Peyer's patch (tissue), 4 donors: ENCODE measurements at regions not wholly inside any gene's neighbourhood (a gene's known extent, or its start where the extent isn't known, plus 50 kb on each side); places are given as distances from the start of the nearest gene placed in this dataset.

Experiments used
- DNase-seq, 3 donors: peaks; one replicate each; pipeline ENCODE4 v3.0.0-alpha.2; 2017 to 2019
- H3K27ac ChIP-seq, 4 donors: fragments of 200-600 bp; sonication (generic); one replicate each; pipeline ENCODE4 v1.5.1; 2016 to 2019
- H3K27me3 ChIP-seq, 2 donors: fragments of 200-600 bp; sonication (generic); one replicate each; pipeline ENCODE4 v1.5.1; 2019
- H3K36me3 ChIP-seq, 3 donors: fragments of 200-600 bp; sonication (generic); one replicate each; pipeline ENCODE4 v1.5.1; 2016 to 2019
- H3K4me1 ChIP-seq, 4 donors: fragments of 200-600 bp; sonication (generic); one replicate each; pipeline ENCODE4 v1.5.1; 2016 to 2019
- H3K4me3 ChIP-seq, 4 donors: fragments of 200-600 bp; sonication (generic); 1 replicate in 3 of 4; 2 replicates in 1 of 4; pipeline ENCODE4 v1.5.1; 2016 to 2019; ENCODE audit warnings: mild to moderate bottlenecking in 1 of 4
- H3K9me3 ChIP-seq, 4 donors: fragments of 200-600 bp; sonication (generic); one replicate each; pipeline ENCODE4 v1.5.1; 2016 to 2019; ENCODE audit warnings: mild to moderate bottlenecking in 1 of 4
- CTCF ChIP-seq, 6 experiments: fragments of 450-650 bp in 4 of 6; fragments of 200-600 bp in 2 of 6; sonication (generic) in 1 of 6; IDR thresholded peaks; one replicate each; pipeline ENCODE4 v1.5.1; 2017 to 2019; ENCODE audit warnings: antibody characterized with exemption in 6 of 6, mild to moderate bottlenecking in 3 of 6, moderate library complexity in 1 of 6
- POLR2A ChIP-seq, 2 donors: fragments of 450-650 bp; IDR thresholded peaks; one replicate each; pipeline ENCODE4 v1.5.1; 2017; ENCODE audit warnings: antibody characterized with exemption in 2 of 2, mild to moderate bottlenecking in 2 of 2, moderate library complexity in 2 of 2

DNA sequence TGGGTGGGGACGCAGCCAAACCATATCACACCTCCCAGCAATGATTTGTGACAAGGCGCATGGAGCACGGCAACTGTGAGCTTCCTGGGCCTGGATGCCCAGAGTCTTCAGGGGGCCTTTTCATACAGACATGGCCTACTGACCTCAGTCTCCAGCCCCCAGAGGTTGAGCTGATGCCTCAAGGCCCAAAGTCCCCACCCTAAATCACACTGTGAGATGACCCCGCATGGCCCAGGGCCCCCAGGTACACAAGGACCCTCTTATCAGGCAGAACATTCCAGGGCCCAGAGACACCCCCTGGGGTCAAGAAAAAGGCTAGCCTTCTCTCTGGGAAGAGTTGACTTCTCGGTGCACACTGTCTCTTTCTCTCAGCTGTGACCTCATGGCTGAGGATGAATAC lies 179.7 kb upstream of the C1orf174 start:
- Histone ChIP-seq H3K9me3 (no peaks in the 10 kb centered on the region), H3K36me3 (no peaks in the 10 kb centered on the region), H3K27ac (no peak overlapping the region), H3K27me3 (no peaks in the 10 kb centered on the region), H3K4me3 (no peak overlapping the region), H3K4me1 (no peaks in the 10 kb centered on the region)
- peak in 2 of 3 donors; percentile 8 to 10 for DNase-seq
- no peak for TF ChIP-seq CTCF (IDR thresholded peaks at IDR 0.05)
- TF ChIP-seq POLR2A (IDR thresholded peaks at IDR 0.05): no peak

DNA sequence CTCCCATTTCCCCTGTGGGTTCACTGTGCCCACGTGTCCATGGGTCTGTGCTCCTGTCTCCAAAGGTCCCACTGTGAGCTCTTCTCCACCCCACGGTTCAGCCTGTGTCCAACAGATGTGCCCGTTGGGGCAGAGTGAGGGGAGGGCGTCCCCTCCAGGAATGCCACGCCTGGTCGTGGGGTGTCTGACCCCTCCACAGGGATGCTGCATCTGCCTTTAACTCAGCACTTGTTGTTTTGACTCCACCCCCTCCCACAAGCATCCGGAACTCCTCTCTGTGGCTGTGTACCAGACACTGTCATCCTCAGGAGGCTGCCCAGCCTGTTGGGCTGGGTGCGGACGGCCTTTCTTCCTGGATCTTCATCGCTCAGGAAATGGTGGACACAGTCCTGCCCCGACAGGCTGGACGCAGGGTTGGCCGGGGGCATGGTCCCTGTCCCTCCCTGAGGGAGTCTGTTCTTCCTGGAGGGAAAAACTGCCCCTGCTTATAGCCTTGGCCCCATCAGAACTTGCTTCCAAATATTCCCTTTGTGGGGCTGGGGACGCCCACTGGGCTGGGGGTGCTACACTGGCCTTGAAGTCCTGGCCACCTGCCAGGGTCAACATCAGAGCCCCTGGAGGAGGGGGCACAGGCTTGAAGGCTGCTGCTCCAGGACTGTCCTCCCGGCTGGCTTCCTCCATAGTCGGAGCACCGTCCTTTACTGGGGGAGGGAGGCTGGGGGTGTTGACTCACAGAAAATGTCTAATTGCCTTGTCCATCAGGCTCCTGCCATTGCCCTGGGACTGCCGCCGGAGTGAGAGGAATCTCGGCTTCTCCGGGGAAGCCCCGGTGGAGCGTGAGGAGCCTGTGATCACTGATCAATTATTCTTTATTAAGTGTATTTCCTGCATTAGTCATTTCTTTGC lies 182.0 kb upstream of the C1orf174 start:
- H3K4me1 ChIP-seq: no peaks in the 10 kb centered on the region
- no peaks in the 10 kb centered on the region for H3K36me3 ChIP-seq
- H3K9me3 ChIP-seq: no peaks in the 10 kb centered on the region
- no peak overlapping the region for H3K27ac ChIP-seq
- no peak overlapping the region for H3K4me3 ChIP-seq
- peak in 2 of 3 donors; percentile 10 to 34 for DNase-seq
- TF ChIP-seq CTCF (IDR thresholded peaks at IDR 0.05) (no peak), POLR2A (IDR thresholded peaks at IDR 0.05) (no peak)
- no peaks in the 10 kb centered on the region for H3K27me3 ChIP-seq

DNA sequence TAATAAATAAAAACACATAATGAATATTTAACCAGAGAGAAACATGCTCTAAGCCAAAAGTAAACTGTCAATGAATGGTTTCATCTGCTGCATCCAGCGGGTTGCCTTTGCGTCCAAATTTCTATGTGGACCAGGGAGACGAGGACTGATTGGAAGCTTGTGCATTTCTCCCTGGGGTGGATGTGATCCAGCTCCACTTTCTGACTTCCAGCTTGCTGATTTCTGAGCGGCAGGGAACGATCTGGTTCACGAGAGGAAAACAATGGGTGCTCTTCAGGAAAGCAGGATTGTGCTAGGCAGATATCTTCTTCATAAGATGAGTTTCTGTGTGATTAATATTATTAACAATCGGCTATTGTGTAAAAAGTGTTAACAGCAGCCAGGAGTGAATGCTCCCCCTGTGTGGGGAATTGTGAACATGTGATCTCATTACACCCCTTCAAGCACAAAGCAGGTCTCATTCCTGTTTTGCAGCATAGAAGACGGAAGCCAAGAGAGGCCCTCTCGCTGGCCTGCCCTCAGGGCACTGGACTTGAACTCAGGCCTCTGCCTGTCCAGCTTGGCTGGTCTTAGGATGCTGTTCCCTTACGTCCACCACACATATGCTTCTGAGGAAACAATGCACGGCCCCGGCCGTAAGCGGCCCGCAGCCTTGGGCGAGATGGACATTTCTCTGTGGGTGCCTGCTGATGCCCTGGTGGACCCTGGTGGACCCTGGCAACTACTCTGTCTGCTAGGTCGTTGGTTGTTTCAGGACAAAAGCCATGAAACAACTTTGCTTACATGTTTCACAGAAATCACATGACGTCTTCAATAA lies 183.4 kb upstream of the C1orf174 start:
- no peaks in the 10 kb centered on the region for H3K36me3 ChIP-seq
- no peaks in the 10 kb centered on the region for H3K27me3 ChIP-seq
- TF ChIP-seq CTCF (IDR thresholded peaks at IDR 0.05) (no peak), POLR2A (IDR thresholded peaks at IDR 0.05) (no peak)
- peak in 2 of 3 donors; percentile 5 to 24 for DNase-seq
- no peak overlapping the region for H3K4me3 ChIP-seq
- no peaks in the 10 kb centered on the region for H3K4me1 ChIP-seq
- H3K27ac ChIP-seq: no peak overlapping the region
- no peaks in the 10 kb centered on the region for H3K9me3 ChIP-seq

GRCh38 chr1:4084048-4084431 lies 184.0 kb upstream of the C1orf174 start:
- Histone ChIP-seq H3K9me3 (no peaks in the 10 kb centered on the region), H3K27me3 (no peaks in the 10 kb centered on the region), H3K36me3 (no peaks in the 10 kb centered on the region), H3K4me1 (no peaks in the 10 kb centered on the region), H3K27ac (no peak overlapping the region), H3K4me3 (no peak overlapping the region)
- TF ChIP-seq POLR2A (IDR thresholded peaks at IDR 0.05) (no peak), CTCF (IDR thresholded peaks at IDR 0.05) (no peak)
- DNase-seq: no peak

- no peaks in the 10 kb centered on the region for H3K27me3 ChIP-seq
- no peaks in the 10 kb centered on the region for H3K9me3 ChIP-seq
- H3K4me3 ChIP-seq: no peak overlapping the region
- no peak for TF ChIP-seq CTCF (IDR thresholded peaks at IDR 0.05)
- TF ChIP-seq POLR2A (IDR thresholded peaks at IDR 0.05): no peak
- no peaks in the 10 kb centered on the region for H3K36me3 ChIP-seq
- H3K27ac ChIP-seq: no peak overlapping the region
- peak in 2 of 3 donors; percentile 0 to 2 for DNase-seq
- H3K4me1 ChIP-seq: no peaks in the 10 kb centered on the region
Measured at GRCh38 chr1:4084446-4084845, 184.4 kb upstream of the C1orf174 start.
